ENCODE measurements at regions not wholly inside any gene's neighbourhood (a gene's known extent, or its start where the extent isn't known, plus 50 kb on each side); places are given as distances from the start of the nearest gene placed in this dataset.

DNA sequence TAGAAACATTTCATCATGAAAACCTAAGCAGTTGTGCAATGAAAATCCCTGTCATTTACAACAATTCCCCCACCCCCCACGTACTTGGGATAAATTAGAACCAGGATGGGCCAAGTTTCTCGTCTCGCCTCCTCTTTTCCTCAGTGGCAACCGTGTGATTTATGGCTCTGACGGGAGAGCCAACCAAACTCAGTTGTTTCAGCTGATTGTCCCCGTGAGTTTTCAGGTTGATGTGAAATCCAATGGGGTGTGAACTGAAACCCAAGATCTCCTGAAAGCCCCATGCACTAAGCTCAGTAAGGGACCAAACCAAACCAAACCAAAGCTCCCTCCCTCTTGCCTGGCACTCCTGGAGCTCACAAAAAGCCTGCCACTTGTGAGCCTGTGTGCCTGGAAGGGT lies 138.7 kb upstream of the SLC24A2 start:
- ATAC-seq (ENCODE audit: low read depth in 2 of 2) = no peak
- H3K27me3 ChIP-seq (ENCODE audit: control insufficient read depth, insufficient read depth, low read length) = peaks cover 3% of the 10 kb centered on the region
- peaks cover 23% of the 10 kb centered on the region for H3K27me3 Mint-ChIP-seq
- no peak overlapping the region for H3K4me3 ChIP-seq (ENCODE audit: low read depth, low read length)
- H3K9me3 ChIP-seq (ENCODE audit: control insufficient read depth in 2 of 2, low read length in 2 of 2) = no peaks in the 10 kb centered on the region
- peak overlapping the region in 1 of 3 donors; percentile 48 for H3K27ac Mint-ChIP-seq
- no peak overlapping the region for H3K27ac ChIP-seq (ENCODE audit: insufficient read depth, low read length, poor library complexity, severe bottlenecking)
- H3K4me1 ChIP-seq (ENCODE audit: control insufficient read depth, insufficient read depth, low read length, poor library complexity, severe bottlenecking) = peaks cover 7% of the 10 kb centered on the region
- no peak for DNase-seq
- H3K4me1 Mint-ChIP-seq = peaks cover 0 to 19% (median 11%) of the 10 kb centered on the region in 4 donors
- no peak overlapping the region for H3K4me3 Mint-ChIP-seq
- no peaks in the 10 kb centered on the region for H3K36me3 ChIP-seq (ENCODE audit: control insufficient read depth, insufficient read depth, low read length)
- H3K9me3 Mint-ChIP-seq = no peaks in the 10 kb centered on the region
- no peaks in the 10 kb centered on the region for H3K36me3 Mint-ChIP-seq

DNA sequence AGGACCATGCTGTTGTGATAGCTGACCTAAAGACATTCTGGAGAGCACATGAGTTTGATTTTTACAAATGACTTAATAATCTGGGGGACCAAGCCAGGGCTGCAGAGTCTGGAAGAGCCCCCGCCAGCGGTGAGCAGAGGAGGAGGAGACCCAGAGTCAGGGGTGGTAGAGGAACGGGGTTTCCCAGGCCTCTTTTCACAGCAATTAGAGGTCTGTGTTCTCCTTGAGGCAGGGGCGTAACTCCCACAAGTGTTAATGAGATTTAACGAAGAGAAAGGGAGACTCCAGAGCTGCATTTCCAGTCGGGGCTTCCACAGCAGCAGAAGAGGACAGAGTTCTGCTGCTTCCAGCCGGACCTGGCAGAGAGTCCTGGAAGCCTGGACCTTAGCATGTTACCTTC lies 137.9 kb upstream of the SLC24A2 start:
- Histone ChIP-seq H3K27me3 (ENCODE audit: control insufficient read depth, insufficient read depth, low read length) (peaks cover 2% of the 10 kb centered on the region), H3K27ac (ENCODE audit: insufficient read depth, low read length, poor library complexity, severe bottlenecking) (no peak overlapping the region), H3K36me3 (ENCODE audit: control insufficient read depth, insufficient read depth, low read length) (no peaks in the 10 kb centered on the region), H3K9me3 (ENCODE audit: control insufficient read depth in 2 of 2, low read length in 2 of 2) (no peaks in the 10 kb centered on the region), H3K4me1 (ENCODE audit: control insufficient read depth, insufficient read depth, low read length, poor library complexity, severe bottlenecking) (peaks cover 7% of the 10 kb centered on the region), H3K4me3 (ENCODE audit: low read depth, low read length) (no peak overlapping the region)
- peaks cover 0 to 19% (median 11%) of the 10 kb centered on the region in 4 donors for H3K4me1 Mint-ChIP-seq
- no peaks in the 10 kb centered on the region for H3K9me3 Mint-ChIP-seq
- DNase-seq (no peak), ATAC-seq (ENCODE audit: low read depth in 2 of 2) (no peak)
- peaks cover 27% of the 10 kb centered on the region for H3K27me3 Mint-ChIP-seq
- no peaks in the 10 kb centered on the region for H3K36me3 Mint-ChIP-seq
- peak overlapping the region in 1 of 4 donors; percentile 76 for H3K4me3 Mint-ChIP-seq
- peak overlapping the region in 2 of 3 donors; percentile 56 to 93 for H3K27ac Mint-ChIP-seq

- H3K9me3 ChIP-seq (ENCODE audit: control insufficient read depth in 2 of 2, low read length in 2 of 2) = no peaks in the 10 kb centered on the region
- peaks cover 34% of the 10 kb centered on the region for H3K27me3 Mint-ChIP-seq
Observed at GRCh38 chr9:19925674-19926503, 137.1 kb upstream of the SLC24A2 start.

GRCh38 chr9:19924080-19924479 lies 135.2 kb upstream of the SLC24A2 start:
- no peaks in the 10 kb centered on the region for H3K36me3 Mint-ChIP-seq
- H3K4me1 ChIP-seq (ENCODE audit: control insufficient read depth, insufficient read depth, low read length, poor library complexity, severe bottlenecking) = peaks cover 7% of the 10 kb centered on the region
- no peak for DNase-seq
- ATAC-seq (ENCODE audit: low read depth in 2 of 2) = no peak
- no peak overlapping the region for H3K27ac Mint-ChIP-seq
- no peak overlapping the region for H3K4me3 Mint-ChIP-seq
- no peak overlapping the region for H3K27ac ChIP-seq (ENCODE audit: insufficient read depth, low read length, poor library complexity, severe bottlenecking)
- peaks cover 0 to 18% (median 10%) of the 10 kb centered on the region in 4 donors for H3K4me1 Mint-ChIP-seq
- H3K27me3 ChIP-seq (ENCODE audit: control insufficient read depth, insufficient read depth, low read length) = peaks cover 4% of the 10 kb centered on the region
- H3K9me3 Mint-ChIP-seq = no peaks in the 10 kb centered on the region
- no peak overlapping the region for H3K4me3 ChIP-seq (ENCODE audit: low read depth, low read length)
- no peaks in the 10 kb centered on the region for H3K9me3 ChIP-seq (ENCODE audit: control insufficient read depth in 2 of 2, low read length in 2 of 2)
- peaks cover 44% of the 10 kb centered on the region for H3K27me3 Mint-ChIP-seq
- H3K36me3 ChIP-seq (ENCODE audit: control insufficient read depth, insufficient read depth, low read length) = no peaks in the 10 kb centered on the region

More at GRCh38 chr9:19925674-19926503, 137.1 kb upstream of the SLC24A2 start:
- DNase-seq = peak; percentile 62 to 91 (median 82)
- no peaks in the 10 kb centered on the region for H3K9me3 Mint-ChIP-seq
- H3K4me1 Mint-ChIP-seq = peaks cover 0 to 19% (median 11%) of the 10 kb centered on the region in 4 donors
- H3K4me3 Mint-ChIP-seq = peak overlapping the region in 3 of 4 donors; percentile 73 to 76 (median 75)
- peaks cover 7% of the 10 kb centered on the region for H3K4me1 ChIP-seq (ENCODE audit: control insufficient read depth, insufficient read depth, low read length, poor library complexity, severe bottlenecking)
- ATAC-seq (ENCODE audit: low read depth in 2 of 2) = peak; percentile 96 to 98
- H3K27me3 ChIP-seq (ENCODE audit: control insufficient read depth, insufficient read depth, low read length) = peaks cover 2% of the 10 kb centered on the region
- no peaks in the 10 kb centered on the region for H3K36me3 ChIP-seq (ENCODE audit: control insufficient read depth, insufficient read depth, low read length)
- peak overlapping the region; percentile 60 for H3K4me3 ChIP-seq (ENCODE audit: low read depth, low read length)
- H3K36me3 Mint-ChIP-seq = no peaks in the 10 kb centered on the region
- peak overlapping the region in 1 of 3 donors; percentile 34 for H3K27ac Mint-ChIP-seq
- no peak overlapping the region for H3K27ac ChIP-seq (ENCODE audit: insufficient read depth, low read length, poor library complexity, severe bottlenecking)

- Histone ChIP-seq H3K9me3 (ENCODE audit: control insufficient read depth in 2 of 2, low read length in 2 of 2) (no peaks in the 10 kb centered on the region), H3K4me1 (ENCODE audit: control insufficient read depth, insufficient read depth, low read length, poor library complexity, severe bottlenecking) (peaks cover 7% of the 10 kb centered on the region), H3K36me3 (ENCODE audit: control insufficient read depth, insufficient read depth, low read length) (no peaks in the 10 kb centered on the region), H3K4me3 (ENCODE audit: low read depth, low read length) (no peak overlapping the region), H3K27me3 (ENCODE audit: control insufficient read depth, insufficient read depth, low read length) (peaks cover 8% of the 10 kb centered on the region), H3K27ac (ENCODE audit: insufficient read depth, low read length, poor library complexity, severe bottlenecking) (no peak overlapping the region)
- no peaks in the 10 kb centered on the region for H3K36me3 Mint-ChIP-seq
- H3K4me3 Mint-ChIP-seq = no peak overlapping the region
- no peaks in the 10 kb centered on the region for H3K9me3 Mint-ChIP-seq
- DNase-seq = peak in 1 of 3 donors; percentile 23
- H3K27me3 Mint-ChIP-seq = peaks cover 38% of the 10 kb centered on the region
- H3K4me1 Mint-ChIP-seq = peaks cover 0 to 15% (median 6%) of the 10 kb centered on the region in 4 donors
- no peak overlapping the region for H3K27ac Mint-ChIP-seq
- no peak for ATAC-seq (ENCODE audit: low read depth in 2 of 2)
Observed at GRCh38 chr9:19922476-19923118, 133.8 kb upstream of the SLC24A2 start.

DNA sequence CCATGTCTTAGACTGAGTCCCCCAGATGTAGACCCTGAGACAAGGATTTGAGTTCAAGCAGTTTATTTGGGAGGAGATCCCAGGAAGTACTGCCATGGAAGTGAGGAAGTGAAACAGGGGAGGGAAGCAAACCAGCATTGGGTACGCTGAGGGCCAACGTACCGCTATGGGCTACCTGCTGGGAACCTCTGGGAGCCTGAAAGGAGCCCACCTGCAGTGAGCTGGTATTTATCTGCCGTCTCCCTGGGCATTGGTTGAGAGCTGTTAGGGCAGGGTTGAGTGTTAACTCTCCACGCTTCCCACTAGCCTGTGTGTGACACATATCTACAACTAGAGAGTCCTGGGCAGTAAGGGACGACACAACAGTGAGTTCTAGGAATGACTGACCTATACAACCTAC lies 131.6 kb upstream of the SLC24A2 start:
- Histone ChIP-seq H3K4me1 (ENCODE audit: control insufficient read depth, insufficient read depth, low read length, poor library complexity, severe bottlenecking) (no peaks in the 10 kb centered on the region), H3K36me3 (ENCODE audit: control insufficient read depth, insufficient read depth, low read length) (no peaks in the 10 kb centered on the region), H3K9me3 (ENCODE audit: control insufficient read depth in 2 of 2, low read length in 2 of 2) (no peaks in the 10 kb centered on the region), H3K27ac (ENCODE audit: insufficient read depth, low read length, poor library complexity, severe bottlenecking) (no peak overlapping the region), H3K4me3 (ENCODE audit: low read depth, low read length) (no peak overlapping the region), H3K27me3 (ENCODE audit: control insufficient read depth, insufficient read depth, low read length) (peaks cover 12% of the 10 kb centered on the region)
- Mint-ChIP-seq H3K27ac (no peak overlapping the region), H3K4me1 (no peaks in the 10 kb centered on the region), H3K36me3 (no peaks in the 10 kb centered on the region), H3K27me3 (peaks cover 39% of the 10 kb centered on the region), H3K4me3 (no peak overlapping the region), H3K9me3 (no peaks in the 10 kb centered on the region)
- DNase-seq (no peak), ATAC-seq (ENCODE audit: low read depth in 2 of 2) (no peak)

- DNase-seq (peak in 1 of 3 donors; percentile 33), ATAC-seq (ENCODE audit: low read depth in 2 of 2) (no peak)
- no peaks in the 10 kb centered on the region for H3K36me3 Mint-ChIP-seq
- H3K27ac Mint-ChIP-seq = no peak overlapping the region
- H3K4me1 Mint-ChIP-seq = no peaks in the 10 kb centered on the region
- no peak overlapping the region for H3K4me3 Mint-ChIP-seq
- no peaks in the 10 kb centered on the region for H3K36me3 ChIP-seq (ENCODE audit: control insufficient read depth, insufficient read depth, low read length)
- no peaks in the 10 kb centered on the region for H3K9me3 ChIP-seq (ENCODE audit: control insufficient read depth in 2 of 2, low read length in 2 of 2)
- H3K27ac ChIP-seq (ENCODE audit: insufficient read depth, low read length, poor library complexity, severe bottlenecking) = no peak overlapping the region
- H3K4me3 ChIP-seq (ENCODE audit: low read depth, low read length) = no peak overlapping the region
- H3K9me3 Mint-ChIP-seq = no peaks in the 10 kb centered on the region
- H3K27me3 ChIP-seq (ENCODE audit: control insufficient read depth, insufficient read depth, low read length) = peaks cover 10% of the 10 kb centered on the region
- peaks cover 33% of the 10 kb centered on the region for H3K27me3 Mint-ChIP-seq
- H3K4me1 ChIP-seq (ENCODE audit: control insufficient read depth, insufficient read depth, low read length, poor library complexity, severe bottlenecking) = no peaks in the 10 kb centered on the region
Observed at GRCh38 chr9:19918630-19919029, 129.8 kb upstream of the SLC24A2 start.
